Breast epithelium (tissue), 4 donors: ENCODE measurements at regions not wholly inside any gene's neighbourhood (a gene's known extent, or its start where the extent isn't known, plus 50 kb on each side); places are given as distances from the start of the nearest gene placed in this dataset.

Source experiments
- DNase-seq, 2 donors: peaks; one replicate each; pipeline ENCODE4 v3.0.0-alpha.2; 2019; ENCODE audit warnings: low spot score in 2 of 2
- H3K27ac ChIP-seq, 2 donors: fragments of 200-600 bp; sonication (generic) in 1 of 2; one replicate each; pipeline ENCODE4 v1.5.1; 2016 to 2019; ENCODE audit warnings: mild to moderate bottlenecking in 1 of 2
- H3K27me3 ChIP-seq, 2 donors: fragments of 200-600 bp; sonication (generic) in 1 of 2; one replicate each; pipeline versions ENCODE4 v1.5.1 to v1.6.0; 2017 to 2019; ENCODE audit warnings: control low read depth in 1 of 2, mild to moderate bottlenecking in 1 of 2
- H3K36me3 ChIP-seq: fragments of 200-600 bp; one replicate; pipeline ENCODE4 v1.5.1; 2019
- H3K4me1 ChIP-seq, 2 donors: fragments of 200-600 bp; sonication (generic); one replicate each; pipeline ENCODE4 v1.5.1; 2016 to 2019; ENCODE audit warnings: control low read depth in 1 of 2
- H3K4me3 ChIP-seq, 3 donors: fragments of 200-600 bp; sonication (generic); 1 replicate in 2 of 3; 2 replicates in 1 of 3; pipeline ENCODE4 v1.5.1; 2016 to 2019; ENCODE audit warnings: mild to moderate bottlenecking in 3 of 3, moderate library complexity in 2 of 3
- H3K9me3 ChIP-seq, 2 donors: fragments of 200-600 bp; sonication (generic) in 1 of 2; one replicate each; pipeline ENCODE4 v1.5.1; 2016 to 2019; ENCODE audit warnings: control low read depth in 1 of 2
- POLR2A ChIP-seq: fragments of 450-650 bp; IDR thresholded peaks from one replicate; pipeline ENCODE4 v1.6.1; 2016; ENCODE audit warnings: antibody characterized with exemption, mild to moderate bottlenecking, moderate library complexity
- POLR2AphosphoS5 ChIP-seq, 3 donors: sonication (generic); formaldehyde crosslinking; IDR thresholded peaks; one replicate each; pipeline ENCODE4 v1.6.1; 2017; ENCODE audit warnings: antibody characterized with exemption in 3 of 3
- intact Hi-C: fragments of 100-400 bp; cut with DNase I; formaldehyde crosslinking; loops from one replicate; pipeline ENCODE4 v1.15.1; 2023; ENCODE audit warnings: low total_unique reads
- TF ChIP-seq, protein P1 (sequence below), 3 donors: fragments of 450-650 bp; IDR thresholded peaks; one replicate each; pipeline ENCODE4 v1.5.1; 2016 to 2017; ENCODE audit warnings: antibody characterized with exemption in 3 of 3, mild to moderate bottlenecking in 3 of 3, moderate library complexity in 3 of 3

DNA sequence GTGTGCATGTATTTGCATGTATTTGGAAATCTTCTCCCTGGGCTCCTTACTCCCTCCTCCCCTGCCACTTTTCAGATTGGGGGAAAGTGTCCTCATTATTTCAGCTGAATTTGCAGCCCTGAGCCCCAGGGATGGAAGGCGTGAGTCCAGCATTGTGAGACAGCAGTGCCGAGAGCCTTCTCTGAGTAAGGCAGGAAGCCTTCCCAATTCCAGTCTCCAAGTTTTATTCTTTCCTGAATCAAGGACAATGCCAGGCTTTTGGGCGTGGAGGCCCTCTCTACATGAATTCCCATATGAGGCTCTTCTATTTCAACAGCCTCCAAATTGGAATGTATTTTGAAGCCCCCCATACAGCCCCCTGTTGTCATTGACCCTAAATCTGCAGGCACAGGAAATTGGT is 163.5 kb downstream of the ACKR3 start:
- no peak for DNase-seq
- no peak overlapping the region for H3K27ac ChIP-seq
- no peaks in the 10 kb centered on the region for H3K9me3 ChIP-seq
- TF ChIP-seq POLR2A, result no peak
- no peak for TF ChIP-seq POLR2AphosphoS5 (IDR thresholded peaks at IDR 0.05)
- intact Hi-C loops, result no loop called here
- H3K36me3 ChIP-seq, result no peaks in the 10 kb centered on the region
- no peaks in the 10 kb centered on the region for H3K4me1 ChIP-seq
- no peaks in the 10 kb centered on the region for H3K27me3 ChIP-seq
- H3K4me3 ChIP-seq, result no peak overlapping the region

- Histone ChIP-seq H3K9me3 (no peaks in the 10 kb centered on the region), H3K4me1 (no peaks in the 10 kb centered on the region), H3K27me3 (no peaks in the 10 kb centered on the region), H3K36me3 (no peaks in the 10 kb centered on the region), H3K4me3 (no peak overlapping the region), H3K27ac (no peak overlapping the region)
- DNase-seq, result no peak
- intact Hi-C loops, result no loop called here
- TF ChIP-seq POLR2AphosphoS5 (IDR thresholded peaks at IDR 0.05) (no peak), POLR2A (no peak)
- TF ChIP-seq, protein P1, sequence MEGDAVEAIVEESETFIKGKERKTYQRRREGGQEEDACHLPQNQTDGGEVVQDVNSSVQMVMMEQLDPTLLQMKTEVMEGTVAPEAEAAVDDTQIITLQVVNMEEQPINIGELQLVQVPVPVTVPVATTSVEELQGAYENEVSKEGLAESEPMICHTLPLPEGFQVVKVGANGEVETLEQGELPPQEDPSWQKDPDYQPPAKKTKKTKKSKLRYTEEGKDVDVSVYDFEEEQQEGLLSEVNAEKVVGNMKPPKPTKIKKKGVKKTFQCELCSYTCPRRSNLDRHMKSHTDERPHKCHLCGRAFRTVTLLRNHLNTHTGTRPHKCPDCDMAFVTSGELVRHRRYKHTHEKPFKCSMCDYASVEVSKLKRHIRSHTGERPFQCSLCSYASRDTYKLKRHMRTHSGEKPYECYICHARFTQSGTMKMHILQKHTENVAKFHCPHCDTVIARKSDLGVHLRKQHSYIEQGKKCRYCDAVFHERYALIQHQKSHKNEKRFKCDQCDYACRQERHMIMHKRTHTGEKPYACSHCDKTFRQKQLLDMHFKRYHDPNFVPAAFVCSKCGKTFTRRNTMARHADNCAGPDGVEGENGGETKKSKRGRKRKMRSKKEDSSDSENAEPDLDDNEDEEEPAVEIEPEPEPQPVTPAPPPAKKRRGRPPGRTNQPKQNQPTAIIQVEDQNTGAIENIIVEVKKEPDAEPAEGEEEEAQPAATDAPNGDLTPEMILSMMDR (IDR thresholded peaks at IDR 0.05), result no peak
These were observed 166.2 kb downstream of the ACKR3 start for GRCh38 chr2:236735825-236736238.

DNA sequence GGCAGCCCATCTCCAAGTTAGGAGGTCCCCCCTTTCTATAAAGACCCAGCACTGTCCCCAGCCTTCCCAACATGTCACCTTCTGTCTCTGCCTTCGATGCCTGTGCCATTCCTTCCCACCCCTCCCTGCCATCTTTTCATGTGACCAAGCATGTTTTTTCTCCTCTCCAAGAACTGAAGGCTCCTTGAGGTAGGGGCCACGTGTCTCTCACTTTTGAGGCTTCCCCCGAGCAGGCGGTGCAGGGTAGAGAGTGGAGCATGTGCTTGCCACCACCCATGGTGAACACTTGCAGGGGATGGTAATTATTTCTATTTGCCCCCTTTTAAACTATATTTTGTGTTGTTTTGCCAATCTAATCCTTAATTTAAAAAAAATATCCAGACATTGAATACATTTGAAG is 168.4 kb downstream of the ACKR3 start:
- Histone ChIP-seq H3K36me3 (no peaks in the 10 kb centered on the region), H3K27ac (no peak overlapping the region), H3K27me3 (no peaks in the 10 kb centered on the region), H3K4me1 (no peaks in the 10 kb centered on the region), H3K4me3 (no peak overlapping the region), H3K9me3 (no peaks in the 10 kb centered on the region)
- intact Hi-C loops, result no loop called here
- TF ChIP-seq POLR2A (no peak), POLR2AphosphoS5 (IDR thresholded peaks at IDR 0.05) (no peak)
- TF ChIP-seq, protein P1 (IDR thresholded peaks at IDR 0.05), result no peak
- DNase-seq, result no peak

- no peak for DNase-seq
- TF ChIP-seq, protein P1 (IDR thresholded peaks at IDR 0.05), result no peak
- TF ChIP-seq POLR2AphosphoS5 (IDR thresholded peaks at IDR 0.05), result no peak
- TF ChIP-seq POLR2A, result no peak
- Histone ChIP-seq H3K36me3 (no peaks in the 10 kb centered on the region), H3K27ac (no peak overlapping the region), H3K9me3 (no peaks in the 10 kb centered on the region), H3K27me3 (no peaks in the 10 kb centered on the region), H3K4me1 (no peaks in the 10 kb centered on the region), H3K4me3 (no peak overlapping the region)
- intact Hi-C loops, result no loop called here
These were observed 169.3 kb downstream of the ACKR3 start for GRCh38 chr2:236738896-236739295.

DNA sequence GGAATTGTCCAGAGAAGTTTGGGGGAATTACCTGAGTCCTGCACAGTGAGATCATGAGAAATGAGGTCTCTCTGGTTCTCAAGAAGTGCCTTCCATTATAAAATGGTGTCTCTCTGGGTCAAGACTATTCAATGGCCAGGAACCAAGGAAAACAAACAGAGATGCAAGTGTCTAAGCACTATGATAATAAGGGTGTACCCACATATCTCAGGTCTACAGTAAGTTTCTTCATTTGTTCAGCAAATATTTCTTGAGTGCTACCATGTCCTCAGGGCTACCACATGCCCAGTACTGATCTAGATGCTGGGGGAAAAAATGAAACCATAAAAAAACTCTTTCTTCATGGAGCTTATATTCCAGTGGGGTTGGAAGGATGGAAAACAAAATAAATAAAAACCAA is 170.0 kb downstream of the ACKR3 start:
- intact Hi-C loops, result no loop called here
- Histone ChIP-seq H3K36me3 (no peaks in the 10 kb centered on the region), H3K4me3 (no peak overlapping the region), H3K27ac (no peak overlapping the region), H3K27me3 (no peaks in the 10 kb centered on the region), H3K4me1 (no peaks in the 10 kb centered on the region), H3K9me3 (no peaks in the 10 kb centered on the region)
- TF ChIP-seq POLR2A (no peak), POLR2AphosphoS5 (IDR thresholded peaks at IDR 0.05) (no peak)
- TF ChIP-seq, protein P1 (IDR thresholded peaks at IDR 0.05), result no peak
- DNase-seq, result no peak

DNA sequence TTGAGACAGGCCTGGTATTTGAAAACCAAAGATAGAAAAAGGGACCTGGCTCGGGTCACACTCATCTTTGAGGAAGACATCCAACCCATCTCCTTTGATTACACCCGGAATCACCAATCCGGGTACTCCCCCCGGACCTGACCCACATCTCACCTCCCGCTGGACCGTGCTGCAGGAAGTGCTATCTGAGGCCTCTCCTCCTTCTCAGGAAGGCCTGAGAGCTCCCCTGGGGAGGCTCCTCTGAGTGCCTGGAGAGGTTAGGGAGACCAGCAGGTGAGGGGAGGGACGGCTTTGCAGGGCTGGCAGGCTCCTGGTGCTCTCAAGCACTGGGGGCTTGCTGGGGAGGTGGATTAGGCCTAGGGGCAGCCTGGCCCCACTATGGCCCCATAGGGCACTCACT is 170.9 kb downstream of the ACKR3 start:
- DNase-seq, result no peak
- Histone ChIP-seq H3K36me3 (no peaks in the 10 kb centered on the region), H3K9me3 (no peaks in the 10 kb centered on the region), H3K4me3 (no peak overlapping the region), H3K27me3 (no peaks in the 10 kb centered on the region), H3K4me1 (no peaks in the 10 kb centered on the region), H3K27ac (no peak overlapping the region)
- TF ChIP-seq, protein P1 (IDR thresholded peaks at IDR 0.05), result no peak
- TF ChIP-seq POLR2A (no peak), POLR2AphosphoS5 (IDR thresholded peaks at IDR 0.05) (no peak)
- intact Hi-C loops, result no loop called here
